ENCODE measurements at regions not wholly inside any gene's neighbourhood (a gene's known extent, or its start where the extent isn't known, plus 50 kb on each side); places are given as distances from the start of the nearest gene placed in this dataset.

- H3K4me3 ChIP-seq (ENCODE audit: low read depth, low read length), result no peak overlapping the region
- DNase-seq (ENCODE audit: low read depth), result no peak
- H3K27me3 ChIP-seq (ENCODE audit: control insufficient read depth, insufficient read depth, low read length), result no peaks in the 10 kb centered on the region
- TF ChIP-seq CTCF (IDR thresholded peaks at IDR 0.05; ENCODE audit: insufficient read depth, low read length, poor library complexity, severe bottlenecking), result no peak
- no peaks in the 10 kb centered on the region for H3K36me3 ChIP-seq (ENCODE audit: control insufficient read depth, insufficient read depth, low read length)
Measured at GRCh38 chr4:18733961-18734360, 712.4 kb upstream of the LCORL start.

GRCh38 chr4:18722748-18723191 lies 701.2 kb upstream of the LCORL start:
- TF ChIP-seq CTCF (IDR thresholded peaks at IDR 0.05; ENCODE audit: insufficient read depth, low read length, poor library complexity, severe bottlenecking), result no peak
- no peak overlapping the region for H3K4me3 ChIP-seq (ENCODE audit: low read depth, low read length)
- H3K27me3 ChIP-seq (ENCODE audit: control insufficient read depth, insufficient read depth, low read length), result no peaks in the 10 kb centered on the region
- H3K36me3 ChIP-seq (ENCODE audit: control insufficient read depth, insufficient read depth, low read length), result no peaks in the 10 kb centered on the region
- peak; percentile 7 for DNase-seq (ENCODE audit: low read depth)

- H3K4me3 ChIP-seq (ENCODE audit: low read depth, low read length), result no peak overlapping the region
Measured at GRCh38 chr4:18698119-18698883, 676.7 kb upstream of the LCORL start.

GRCh38 chr4:18695733-18696527 lies 674.4 kb upstream of the LCORL start:
- Histone ChIP-seq H3K4me3 (ENCODE audit: low read depth, low read length) (no peak overlapping the region), H3K27me3 (ENCODE audit: control insufficient read depth, insufficient read depth, low read length) (no peaks in the 10 kb centered on the region), H3K36me3 (ENCODE audit: control insufficient read depth, insufficient read depth, low read length) (no peaks in the 10 kb centered on the region)
- no peak for DNase-seq (ENCODE audit: low read depth)
- TF ChIP-seq CTCF (IDR thresholded peaks at IDR 0.05; ENCODE audit: insufficient read depth, low read length, poor library complexity, severe bottlenecking), result peak; percentile 15

More at GRCh38 chr4:18698119-18698883, 676.7 kb upstream of the LCORL start:
- no peak for TF ChIP-seq CTCF (IDR thresholded peaks at IDR 0.05; ENCODE audit: insufficient read depth, low read length, poor library complexity, severe bottlenecking)
- no peak for DNase-seq (ENCODE audit: low read depth)
- no peaks in the 10 kb centered on the region for H3K36me3 ChIP-seq (ENCODE audit: control insufficient read depth, insufficient read depth, low read length)
- no peaks in the 10 kb centered on the region for H3K27me3 ChIP-seq (ENCODE audit: control insufficient read depth, insufficient read depth, low read length)

- Histone ChIP-seq H3K27me3 (ENCODE audit: control insufficient read depth, insufficient read depth, low read length) (no peaks in the 10 kb centered on the region), H3K4me3 (ENCODE audit: low read depth, low read length) (no peak overlapping the region), H3K36me3 (ENCODE audit: control insufficient read depth, insufficient read depth, low read length) (no peaks in the 10 kb centered on the region)
- no peak for DNase-seq (ENCODE audit: low read depth)
- peak; percentile 5 for TF ChIP-seq CTCF (IDR thresholded peaks at IDR 0.05; ENCODE audit: insufficient read depth, low read length, poor library complexity, severe bottlenecking)
Measured at GRCh38 chr4:18691431-18692200, 670.1 kb upstream of the LCORL start.
